GM23248 (cell line): ENCODE measurements at regions not wholly inside any gene's neighbourhood (a gene's known extent, or its start where the extent isn't known, plus 50 kb on each side); places are given as distances from the start of the nearest gene placed in this dataset.

Experiments
- DNase-seq: peaks from one replicate; pipeline ENCODE4 v3.0.0-alpha.2; 2015
- H2AFZ ChIP-seq: fragments of 200-600 bp; sonication (generic); 2 replicates; pipeline ENCODE4 v1.6.1; 2016; ENCODE audit warnings: antibody characterized with exemption
- H3F3A ChIP-seq: fragments of 200-600 bp; sonication (generic); 2 replicates; pipeline ENCODE4 v1.6.1; 2016; ENCODE audit warnings: mild to moderate bottlenecking, antibody characterized with exemption, mixed run types; ENCODE audit not compliant: insufficient read depth
- H3K27ac ChIP-seq: fragments of 200-600 bp; sonication (generic); 2 replicates; pipeline ENCODE4 v1.5.1; 2016; ENCODE audit warnings: mild to moderate bottlenecking
- H3K27me3 ChIP-seq: fragments of 200-600 bp; sonication (generic); replicated peaks from 2 replicates; pipeline ENCODE4 v1.6.1; 2016; ENCODE audit warnings: mild to moderate bottlenecking; ENCODE audit not compliant: insufficient read depth
- H3K36me3 ChIP-seq: fragments of 200-600 bp; sonication (generic); 2 replicates; pipeline ENCODE4 v1.6.1; 2016; ENCODE audit warnings: low read depth, mild to moderate bottlenecking
- H3K4me1 ChIP-seq: fragments of 200-600 bp; sonication (generic); 2 replicates; pipeline ENCODE4 v1.6.1; 2016; ENCODE audit warnings: mild to moderate bottlenecking; ENCODE audit not compliant: insufficient read depth
- H3K4me2 ChIP-seq: fragments of 200-600 bp; sonication (generic); one replicate; pipeline ENCODE4 v1.6.1; 2016; ENCODE audit warnings: mild to moderate bottlenecking; ENCODE audit not compliant: unreplicated experiment
- H3K4me3 ChIP-seq: fragments of 200-600 bp; sonication (generic); 2 replicates; pipeline ENCODE4 v1.5.1; 2016; ENCODE audit warnings: mild to moderate bottlenecking
- H3K79me2 ChIP-seq: fragments of 200-600 bp; sonication (generic); 2 replicates; pipeline ENCODE4 v1.6.1; 2016; ENCODE audit warnings: mild to moderate bottlenecking; ENCODE audit not compliant: insufficient read depth
- H3K9ac ChIP-seq: fragments of 200-600 bp; sonication (generic); 2 replicates; pipeline ENCODE4 v1.6.1; 2016; ENCODE audit warnings: mild to moderate bottlenecking
- H3K9me2 ChIP-seq: fragments of 200-600 bp; sonication (generic); 2 replicates; pipeline ENCODE4 v1.6.1; 2016; ENCODE audit warnings: mixed run types, mild to moderate bottlenecking, moderate library complexity; ENCODE audit not compliant: insufficient read depth
- H3K9me3 ChIP-seq: fragments of 200-600 bp; sonication (generic); one replicate; pipeline ENCODE4 v1.6.1; 2017; ENCODE audit warnings: low read depth
- H4K20me1 ChIP-seq: fragments of 200-600 bp; sonication (generic); 2 replicates; pipeline ENCODE4 v1.6.0; 2016; ENCODE audit not compliant: insufficient read depth
- EZH2 ChIP-seq: fragments of 200-600 bp; sonication (generic); IDR thresholded peaks from 2 replicates; pipeline ENCODE4 v1.6.1; 2018; ENCODE audit warnings: antibody characterized with exemption, mild to moderate bottlenecking; ENCODE audit not compliant: insufficient read depth, poor library complexity, severe bottlenecking
- EZH2phosphoT487 ChIP-seq: fragments of 200-600 bp; sonication (generic); IDR thresholded peaks from 2 replicates; pipeline ENCODE4 v1.6.1; 2018; ENCODE audit warnings: antibody characterized with exemption, moderate library complexity, mild to moderate bottlenecking, low read depth; ENCODE audit not compliant: insufficient read depth
- WGBS, 2 experiments: methylation state at CpG; one replicate each; pipeline ENCODE4 v1.1.6; 2015 to 2017; ENCODE audit warnings: low lambda C conversion rate in 2 of 2, low coverage in 1 of 2; ENCODE audit errors: missing lambda C conversion rate in 2 of 2; 5-methylcytosine and 5-hydroxymethylcytosine counted together
- in situ Hi-C: fragments of 300-500 bp; cut with MboI; formaldehyde crosslinking; loops from 2 replicates; pipeline ENCODE4 v1.15.0; 2020

- Histone ChIP-seq H2AFZ (no peak overlapping the region), H3K9me2 (no peaks in the 10 kb centered on the region), H3K27ac (no peak overlapping the region), H3K79me2 (no peaks in the 10 kb centered on the region), H3K4me1 (no peaks in the 10 kb centered on the region), H3K9me3 (no peaks in the 10 kb centered on the region), H3K4me3 (no peak overlapping the region), H3K36me3 (no peaks in the 10 kb centered on the region), H4K20me1 (no peaks in the 10 kb centered on the region), H3K27me3 (peaks cover 18% of the 10 kb centered on the region; the same call in 1 of the 2 replicates), H3K9ac (no peak overlapping the region), H3K4me2 (no peak overlapping the region), H3F3A (no peaks in the 10 kb centered on the region)
- WGBS, 2 experiments, result 15 to 29% methylated on average over 2 of the region's 2 CpGs
- TF ChIP-seq EZH2, result no peak
- no peak for TF ChIP-seq EZH2phosphoT487
- DNase-seq, result no peak
- in situ Hi-C loops, result no loop called here
Measured at GRCh38 chr1:181359012-181359411, 124.3 kb upstream of the CACNA1E start.

DNA sequence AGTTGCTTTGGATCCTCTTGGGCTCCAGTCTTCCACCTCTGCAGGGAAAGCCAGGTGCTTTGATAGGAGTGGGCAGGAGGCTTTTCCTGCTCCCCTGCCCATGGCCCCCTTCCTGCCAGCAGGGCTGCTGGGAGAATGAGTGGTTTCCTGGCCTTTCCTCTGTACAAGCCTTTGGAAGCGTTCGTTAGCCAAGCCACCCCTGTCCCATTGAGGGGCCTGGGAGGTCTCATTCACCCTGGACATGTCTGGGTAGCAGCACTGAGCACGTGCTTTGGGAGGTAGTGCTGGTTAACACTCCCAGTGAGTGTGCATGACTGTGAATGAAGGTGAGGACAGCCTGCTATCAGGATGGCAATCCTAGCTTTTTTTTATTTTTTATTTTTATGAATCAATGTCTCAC, 118.5 kb upstream of the CACNA1E start:
- H3K79me2 ChIP-seq, result no peaks in the 10 kb centered on the region
- H3K9me3 ChIP-seq, result no peaks in the 10 kb centered on the region
- H3K9me2 ChIP-seq, result no peaks in the 10 kb centered on the region
- no peaks in the 10 kb centered on the region for H3K36me3 ChIP-seq
- no peak overlapping the region for H2AFZ ChIP-seq
- WGBS, 2 experiments, result 21 to 36% methylated on average over 3 of the region's 3 CpGs
- no peaks in the 10 kb centered on the region for H3F3A ChIP-seq
- no peak overlapping the region for H3K4me2 ChIP-seq
- no peaks in the 10 kb centered on the region for H4K20me1 ChIP-seq
- H3K27ac ChIP-seq, result no peak overlapping the region
- no peaks in the 10 kb centered on the region for H3K4me1 ChIP-seq
- peaks cover 4% of the 10 kb centered on the region; the same call in 1 of the 2 replicates for H3K27me3 ChIP-seq
- H3K9ac ChIP-seq, result no peak overlapping the region
- in situ Hi-C loops, result no loop called here
- DNase-seq, result no peak
- no peak for TF ChIP-seq EZH2phosphoT487
- no peak for TF ChIP-seq EZH2
- H3K4me3 ChIP-seq, result no peak overlapping the region

- H3K79me2 ChIP-seq, result no peaks in the 10 kb centered on the region
Measured at GRCh38 chr1:181366910-181367309, 116.4 kb upstream of the CACNA1E start.

GRCh38 chr1:181369416-181369815, 113.9 kb upstream of the CACNA1E start:
- no peak overlapping the region for H3K27ac ChIP-seq
- no peak overlapping the region for H2AFZ ChIP-seq

More at GRCh38 chr1:181366910-181367309, 116.4 kb upstream of the CACNA1E start:
- Histone ChIP-seq H3K4me3 (no peak overlapping the region), H3K9me3 (no peaks in the 10 kb centered on the region), H3K9me2 (no peaks in the 10 kb centered on the region), H3K27ac (no peak overlapping the region), H3K4me2 (no peak overlapping the region), H3K9ac (no peak overlapping the region), H2AFZ (no peak overlapping the region), H3F3A (no peaks in the 10 kb centered on the region), H3K4me1 (no peaks in the 10 kb centered on the region), H3K27me3 (peaks cover 4% of the 10 kb centered on the region; the same call in 1 of the 2 replicates), H3K36me3 (no peaks in the 10 kb centered on the region), H4K20me1 (no peaks in the 10 kb centered on the region)
- 49 to 55% methylated on average over 8 of the region's 8 CpGs for WGBS, 2 experiments
- in situ Hi-C loops, result no loop called here
- no peak for DNase-seq
- TF ChIP-seq EZH2phosphoT487, result no peak
- TF ChIP-seq EZH2, result no peak

DNA sequence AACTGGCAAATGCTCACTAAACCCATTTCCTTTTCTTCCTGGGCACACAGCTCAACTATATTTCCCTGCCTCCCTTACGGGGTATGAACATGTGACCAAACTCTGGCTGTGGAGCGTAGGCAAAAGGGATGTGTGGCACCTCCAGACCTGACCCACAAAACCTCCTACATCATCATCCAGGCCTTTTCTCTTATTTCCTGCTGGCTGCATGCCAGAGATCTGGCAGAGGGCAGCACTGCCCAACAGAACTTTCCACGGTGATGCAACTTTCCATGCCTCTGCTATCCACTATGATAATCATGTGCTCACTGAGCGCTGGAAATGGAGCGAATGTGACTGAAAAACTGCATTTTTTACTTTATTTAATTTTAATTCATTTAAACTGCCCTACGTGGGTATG, 99.6 kb upstream of the CACNA1E start:
- Histone ChIP-seq H3K9me3 (no peaks in the 10 kb centered on the region), H3K4me1 (no peaks in the 10 kb centered on the region), H3F3A (no peaks in the 10 kb centered on the region), H2AFZ (no peak overlapping the region), H3K4me3 (no peak overlapping the region), H3K79me2 (no peaks in the 10 kb centered on the region), H3K27me3 (peaks cover 3% of the 10 kb centered on the region), H3K4me2 (no peak overlapping the region), H3K9ac (no peak overlapping the region), H4K20me1 (no peaks in the 10 kb centered on the region), H3K9me2 (no peaks in the 10 kb centered on the region), H3K36me3 (no peaks in the 10 kb centered on the region), H3K27ac (no peak overlapping the region)
- in situ Hi-C loops, result no loop called here
- 43 to 49% methylated on average over 6 of the region's 6 CpGs for WGBS, 2 experiments
- TF ChIP-seq EZH2phosphoT487, result no peak
- TF ChIP-seq EZH2, result no peak
- DNase-seq, result no peak

More at GRCh38 chr1:181369416-181369815, 113.9 kb upstream of the CACNA1E start:
- H4K20me1 ChIP-seq, result no peaks in the 10 kb centered on the region
- in situ Hi-C loops, result no loop called here
- H3K27me3 ChIP-seq, result no peaks in the 10 kb centered on the region; the same call in 1 of the 2 replicates
- H3K36me3 ChIP-seq, result no peaks in the 10 kb centered on the region
- no peaks in the 10 kb centered on the region for H3K4me1 ChIP-seq
- no peaks in the 10 kb centered on the region for H3K79me2 ChIP-seq
- no peak overlapping the region for H3K4me3 ChIP-seq
- DNase-seq, result no peak
- WGBS, 2 experiments, result 25 to 27% methylated on average over 4 of the region's 4 CpGs
- no peak overlapping the region for H3K9ac ChIP-seq
- H3K4me2 ChIP-seq, result no peak overlapping the region
- TF ChIP-seq EZH2phosphoT487 (no peak), EZH2 (no peak)
- H3F3A ChIP-seq, result no peaks in the 10 kb centered on the region
- no peaks in the 10 kb centered on the region for H3K9me2 ChIP-seq
- H3K9me3 ChIP-seq, result no peaks in the 10 kb centered on the region
